HEK293T (cell line): ENCODE measurements at regions not wholly inside any gene's neighbourhood (a gene's known extent, or its start where the extent isn't known, plus 50 kb on each side); places are given as distances from the start of the nearest gene placed in this dataset.

ENCODE experiments used
- ELF4 ChIP-seq: fragments of 450-650 bp; IDR thresholded peaks from 2 replicates; pipeline ENCODE4 v1.6.1; 2017; ENCODE audit warnings: antibody characterized with exemption
- FOXA1 ChIP-seq: fragments of 450-650 bp; IDR thresholded peaks from 2 replicates; pipeline ENCODE4 v1.6.1; 2016; ENCODE audit warnings: mild to moderate bottlenecking
- FOXK2 ChIP-seq: fragments of 450-650 bp; IDR thresholded peaks from 2 replicates; pipeline ENCODE4 v1.6.1; 2016; ENCODE audit warnings: mild to moderate bottlenecking
- FOXM1 ChIP-seq: fragments of 450-650 bp; IDR thresholded peaks from 2 replicates; pipeline ENCODE4 v1.6.1; 2017; ENCODE audit warnings: mild to moderate bottlenecking, borderline replicate concordance
- HDGF ChIP-seq: fragments of 450-650 bp; IDR thresholded peaks from 2 replicates; pipeline ENCODE4 v1.6.1; 2017; ENCODE audit warnings: antibody characterized with exemption, borderline replicate concordance
- L3MBTL2 ChIP-seq: fragments of 450-650 bp; conservative IDR thresholded peaks from 2 replicates; pipeline ENCODE4 v1.6.1; 2016; ENCODE audit warnings: mild to moderate bottlenecking
- NFRKB ChIP-seq: fragments of 450-650 bp; IDR thresholded peaks from 2 replicates; pipeline ENCODE4 v1.6.1; 2016; ENCODE audit warnings: mild to moderate bottlenecking, moderate library complexity
- PKNOX1 ChIP-seq: fragments of 450-650 bp; IDR thresholded peaks from 2 replicates; pipeline ENCODE4 v1.6.1; 2016
- SP1 ChIP-seq: fragments of 450-650 bp; IDR thresholded peaks from 2 replicates; pipeline ENCODE4 v1.6.1; 2017
- TARDBP ChIP-seq: fragments of 450-650 bp; IDR thresholded peaks from 2 replicates; pipeline ENCODE4 v1.6.1; 2016
- ZNF384 ChIP-seq: fragments of 450-650 bp; IDR thresholded peaks from 2 replicates; pipeline ENCODE4 v1.6.1; 2016

- no peak for TF ChIP-seq ZNF384
- TF ChIP-seq TARDBP, result no peak
- TF ChIP-seq SP1, result no peak
- no peak for TF ChIP-seq PKNOX1
- TF ChIP-seq ELF4, result no peak
- TF ChIP-seq NFRKB, result no peak
- no peak for TF ChIP-seq HDGF
- no peak for TF ChIP-seq FOXK2
- TF ChIP-seq FOXM1, result no peak
- TF ChIP-seq FOXA1, result no peak
- no peak for TF ChIP-seq L3MBTL2
Observed at GRCh38 chr5:155595791-155596190, 582.2 kb downstream of the KIF4B start.
